ENCODE measurements at regions not wholly inside any gene's neighbourhood (a gene's known extent, or its start where the extent isn't known, plus 50 kb on each side); places are given as distances from the start of the nearest gene placed in this dataset.

GRCh38 chr5:129821477-129822131 lies 73.7 kb downstream of the MINAR2 start:
- no peak for DNase-seq (ENCODE audit: low read depth)

GRCh38 chr5:129830288-129830687 lies 74.0 kb upstream of the CHSY3 start:
- no peak for DNase-seq (ENCODE audit: low read depth)

DNA sequence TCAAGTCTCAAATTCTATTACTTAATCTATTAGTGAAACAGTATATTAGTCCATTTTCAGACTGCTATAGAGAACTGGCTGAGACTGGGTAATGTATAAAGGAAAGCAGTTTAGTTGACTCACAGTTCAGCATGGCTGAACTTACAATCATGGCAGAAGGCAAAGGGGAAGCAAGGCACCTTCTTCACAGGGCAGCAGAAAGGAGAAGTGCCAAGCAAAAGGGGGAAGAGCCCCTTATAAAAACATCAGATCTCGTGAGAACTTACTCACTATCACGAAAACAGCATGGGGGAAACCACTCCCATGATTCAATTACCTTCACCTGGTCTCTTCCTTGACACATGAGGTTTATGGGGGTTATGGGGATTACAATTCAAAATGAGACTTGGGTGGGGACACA lies 67.9 kb upstream of the CHSY3 start:
- DNase-seq (ENCODE audit: low read depth), result no peak

GRCh38 chr5:129844764-129845163 lies 59.5 kb upstream of the CHSY3 start:
- no peak for DNase-seq (ENCODE audit: low read depth)

GRCh38 chr5:129852747-129853352 lies 51.4 kb upstream of the CHSY3 start:
- peak; percentile 59 for DNase-seq (ENCODE audit: low read depth)

GRCh38 chr5:129853588-129853987 lies 50.7 kb upstream of the CHSY3 start:
- DNase-seq (ENCODE audit: low read depth), result no peak

Measured in stimulated activated CD8-positive, alpha-beta memory T cell treated with anti-CD3 and anti-CD28 coated beads, Interleukin-4, amount 100 ng/mL, for 24 hours (primary cell).